K562 (cell line): ENCODE measurements at regions not wholly inside any gene's neighbourhood (a gene's known extent, or its start where the extent isn't known, plus 50 kb on each side); places are given as distances from the start of the nearest gene placed in this dataset.

Experiments used
- ATAC-seq: fragments of 200-7000 bp; cut with Tn5 transposase; 3 replicates; pipeline ENCODE4 v1.9.1; 2020; ENCODE audit warnings: moderate library complexity
- BruUV-seq: library from RNA; stranded (reverse); fragments of 400-500 nt; replicated peaks from 2 replicates; lab custom pipeline; 2021; lab: Mats Ljungman, UMichigan
- CTCF ChIA-PET: fragments of 300-600 bp; formaldehyde crosslinking; extraction: SDS; loops from one replicate; lab custom pipeline; 2021; ENCODE audit warnings: low intra/inter-chr PET ratio; lab: Yijun Ruan, JAX
- POLR2A ChIA-PET: fragments of 300-600, 350-650 bp; sonication (Branson Sonifier 250); formaldehyde crosslinking; extraction: SDS; loops from one replicate; lab custom pipeline; 2021; ENCODE audit warnings: antibody characterized with exemption, inconsistent platforms; lab: Yijun Ruan, JAX
- DNase-seq, 4 experiments: peaks; one replicate each; pipeline versions ENCODE4 v3.0.0 to v3.0.0-alpha.2; 2011 to 2018; ENCODE audit warnings: low spot score in 3 of 4, mixed read lengths in 3 of 4; ENCODE audit errors: extremely low read depth in 1 of 4
- FAIRE-seq: peaks from 2 replicates; lab custom pipeline; 2011; peaks lifted over from hg19 to GRCh38; lab: Jason Lieb, UNC
- H2AFZ ChIP-seq: 2 replicates; pipeline ENCODE4 v1.6.0; 2011; ENCODE audit warnings: low read depth, low read length, control low read depth, inconsistent platforms
- H3K27ac ChIP-seq: fragments of 200-600 bp; 3 replicates; pipeline ENCODE4 v1.8.0; 2011; ENCODE audit warnings: low read depth, mild to moderate bottlenecking, control low read depth, inconsistent platforms, low read length, moderate library complexity, mixed read lengths; ENCODE audit errors: extremely low read depth
- H3K27me3 ChIP-seq, 2 experiments: fragments of 300-600 bp in 1 of 2; 2 replicates in 1 of 2; 3 replicates in 1 of 2; pipeline versions ENCODE4 v1.6.0 to v1.8.0; 2011; ENCODE audit warnings: inconsistent platforms in 2 of 2, low read length in 2 of 2, mild to moderate bottlenecking in 1 of 2, mixed read lengths in 1 of 2, moderate library complexity in 1 of 2; ENCODE audit not compliant: control insufficient read depth in 2 of 2, insufficient read depth in 2 of 2
- H3K36me3 ChIP-seq: fragments of 300-600 bp; 3 replicates; pipeline ENCODE4 v1.8.0; 2011; ENCODE audit warnings: mild to moderate bottlenecking, low read length, inconsistent platforms; ENCODE audit not compliant: control insufficient read depth, insufficient read depth
- H3K4me1 ChIP-seq, 2 experiments: fragments of 200-600 bp in 1 of 2; replicated peaks in 1 of 2; 2 replicates in 1 of 2; 3 replicates in 1 of 2; pipeline versions ENCODE4 v1.5.1 to v1.8.0; 2011; ENCODE audit warnings: inconsistent platforms in 2 of 2, low read length in 2 of 2, mild to moderate bottlenecking in 1 of 2, mixed read lengths in 1 of 2, moderate library complexity in 1 of 2; ENCODE audit not compliant: control insufficient read depth in 2 of 2, insufficient read depth in 2 of 2
- H3K4me2 ChIP-seq: 2 replicates; pipeline ENCODE4 v1.6.1; 2011; ENCODE audit warnings: low read length, control low read depth, inconsistent platforms, mixed read lengths; ENCODE audit not compliant: insufficient read depth
- H3K4me3 ChIP-seq: fragments of 200-600 bp; sonication (generic), shearing (Covaris generic); 2 replicates; pipeline ENCODE4 v1.5.1; 2016; ENCODE audit warnings: control low read depth, inconsistent platforms
- H3K79me2 ChIP-seq: fragments of 200-600 bp; 3 replicates; pipeline ENCODE4 v1.8.0; 2011; ENCODE audit warnings: low read length, inconsistent platforms; ENCODE audit not compliant: control insufficient read depth, insufficient read depth
- H3K9ac ChIP-seq, 2 experiments: 2 replicates each; pipeline versions ENCODE4 v1.6.0 to v1.6.1; 2011; ENCODE audit warnings: low read depth in 2 of 2, low read length in 2 of 2, control low read depth in 1 of 2, inconsistent platforms in 1 of 2, mild to moderate bottlenecking in 1 of 2, mixed read lengths in 1 of 2; ENCODE audit not compliant: insufficient read depth in 1 of 2
- H3K9me1 ChIP-seq: one replicate; pipeline ENCODE4 v1.6.0; 2011; ENCODE audit warnings: inconsistent platforms, mild to moderate bottlenecking, low read length, moderate library complexity; ENCODE audit not compliant: control insufficient read depth, insufficient read depth
- H3K9me3 ChIP-seq: replicated peaks from 2 replicates; pipeline ENCODE4 v1.5.1; 2011; ENCODE audit warnings: low read depth, low read length, inconsistent platforms; ENCODE audit not compliant: control insufficient read depth, insufficient read depth
- H4K20me1 ChIP-seq: replicated peaks from 2 replicates; pipeline ENCODE4 v1.6.1; 2011; ENCODE audit warnings: low read length, inconsistent platforms, mixed read lengths; ENCODE audit not compliant: control insufficient read depth, insufficient read depth
- ADNP ChIP-seq: fragments of 200-800 bp; sonication (Bioruptor generic); IDR thresholded peaks from 2 replicates; pipeline ENCODE4 v1.6.1; 2016; ENCODE audit warnings: missing genetic modification characterization, missing compliant biosample characterization
- CBX8 ChIP-seq: fragments of 200-600 bp; sonication (generic); IDR thresholded peaks from 2 replicates; pipeline ENCODE4 v1.6.1; 2012; ENCODE audit warnings: borderline replicate concordance, mixed run types, low read depth, mild to moderate bottlenecking, moderate library complexity, mixed read lengths, low read length, control low read depth, inconsistent platforms; ENCODE audit not compliant: poor library complexity, severe bottlenecking; ENCODE audit errors: extremely low read depth
- FOXP1 ChIP-seq: sonication (generic); formaldehyde crosslinking; IDR thresholded peaks from 2 replicates; pipeline ENCODE4 v1.8.0; 2022; ENCODE audit warnings: mild to moderate bottlenecking, missing genetic modification reagents
- HOXB6 ChIP-seq: fragments of 250-450 bp; sonication (Bioruptor Pico); IDR thresholded peaks from 2 replicates; pipeline ENCODE4 v1.5.1; 2022; ENCODE audit warnings: mild to moderate bottlenecking, borderline replicate concordance
- MEIS2 ChIP-seq: fragments of 450-650 bp; IDR thresholded peaks from 2 replicates; pipeline ENCODE4 v1.6.1; 2014; ENCODE audit warnings: mild to moderate bottlenecking; ENCODE audit not compliant: partially characterized antibody
- PPARD ChIP-seq: fragments of 250-450 bp; sonication (Bioruptor Pico); IDR thresholded peaks from 2 replicates; pipeline ENCODE4 v1.8.0; 2022; ENCODE audit warnings: inconsistent platforms, mild to moderate bottlenecking, moderate library complexity
- SUPT5H ChIP-seq: fragments of 450-650 bp; IDR thresholded peaks from 2 replicates; pipeline ENCODE4 v1.6.1; 2016
- TCF15 ChIP-seq: fragments of 250-450 bp; sonication (Bioruptor Pico); IDR thresholded peaks from 2 replicates; pipeline ENCODE4 v1.8.0; 2022; ENCODE audit warnings: moderate library complexity, mild to moderate bottlenecking, inconsistent platforms
- YBX1 ChIP-seq: fragments of 450-650 bp; IDR thresholded peaks from 2 replicates; pipeline ENCODE4 v1.7.1; 2016; ENCODE audit warnings: mild to moderate bottlenecking
- ZNF124 ChIP-seq: sonication (generic); formaldehyde crosslinking; IDR thresholded peaks from 2 replicates; pipeline ENCODE4 v1.8.1; 2022; ENCODE audit warnings: missing genetic modification reagents
- ZNF584 ChIP-seq: fragments of 200-800 bp; sonication (Bioruptor generic); IDR thresholded peaks from 2 replicates; pipeline ENCODE4 v1.6.1; 2016; ENCODE audit warnings: low read depth, mild to moderate bottlenecking, missing genetic modification characterization, missing compliant biosample characterization
- ZNF75A ChIP-seq: fragments of 450-650 bp; formaldehyde crosslinking; IDR thresholded peaks from 2 replicates; pipeline ENCODE4 v1.4.0; 2020; ENCODE audit warnings: mild to moderate bottlenecking
- WGBS: fragments of 100-300 bp; shearing (Covaris generic); methylation state at CpG from one replicate; pipeline ENCODE4 v1.1.6; 2016; ENCODE audit warnings: low coverage, mixed read lengths; ENCODE audit not compliant: insufficient coverage; ENCODE audit errors: missing lambda C conversion rate; 5-methylcytosine and 5-hydroxymethylcytosine counted together
- in situ Hi-C: fragments of 300-500 bp; cut with MboI; formaldehyde crosslinking; loops from 4 replicates; pipeline ENCODE4 v1.15.0; 2018; ENCODE audit warnings: inconsistent platforms, mixed read lengths
- intact Hi-C: fragments of 100-400 bp; cut with micrococcal nuclease; formaldehyde crosslinking; loops from 2 replicates; pipeline ENCODE4 v1.14.2; 2022
- TF ChIP-seq, protein P1 (sequence below): sonication (generic); formaldehyde crosslinking; IDR thresholded peaks from 2 replicates; pipeline ENCODE4 v1.8.0; 2022; ENCODE audit warnings: missing genetic modification reagents, mild to moderate bottlenecking, borderline replicate concordance

- intact Hi-C loops, result no loop called here
Observed at GRCh38 chr11:116070520-116070919, 566.3 kb upstream of the CADM1 start.

GRCh38 chr11:116066777-116067176 lies 562.6 kb upstream of the CADM1 start:
- POLR2A ChIA-PET, result interaction anchor here (0.8 kb wide), 1 partner anchor 17 kb away, joined by 4 read pairs; no protein-coding TSS in a partner anchor
- H3K79me2 ChIP-seq, result no peaks in the 10 kb centered on the region
- no peak overlapping the region for H3K9ac ChIP-seq
- intact Hi-C loops, result no loop called here
- no peaks in the 10 kb centered on the region for H3K9me1 ChIP-seq
- no peak overlapping the region for H3K27ac ChIP-seq
- CTCF ChIA-PET, result no interaction called here
- no peak for DNase-seq
- H3K9me3 ChIP-seq, result no peaks in the 10 kb centered on the region
- no peak for TF ChIP-seq ZNF124
- no peak for TF ChIP-seq ADNP
- TF ChIP-seq, protein P1, sequence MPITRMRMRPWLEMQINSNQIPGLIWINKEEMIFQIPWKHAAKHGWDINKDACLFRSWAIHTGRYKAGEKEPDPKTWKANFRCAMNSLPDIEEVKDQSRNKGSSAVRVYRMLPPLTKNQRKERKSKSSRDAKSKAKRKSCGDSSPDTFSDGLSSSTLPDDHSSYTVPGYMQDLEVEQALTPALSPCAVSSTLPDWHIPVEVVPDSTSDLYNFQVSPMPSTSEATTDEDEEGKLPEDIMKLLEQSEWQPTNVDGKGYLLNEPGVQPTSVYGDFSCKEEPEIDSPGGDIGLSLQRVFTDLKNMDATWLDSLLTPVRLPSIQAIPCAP (CRISPR knock-in tag), result no peak
- no peak for TF ChIP-seq PPARD (CRISPR knock-in tag)
- no peak for TF ChIP-seq SUPT5H
- no peak for TF ChIP-seq FOXP1 (CRISPR knock-in tag)
- TF ChIP-seq CBX8, result no peak
- no peak for TF ChIP-seq HOXB6 (CRISPR knock-in tag)
- no peak for TF ChIP-seq ZNF584 (CRISPR knock-in tag)
- TF ChIP-seq YBX1, result no peak
- H3K4me3 ChIP-seq, result no peak overlapping the region
- no peaks in the 10 kb centered on the region for H4K20me1 ChIP-seq
- no peak overlapping the region for H2AFZ ChIP-seq
- H3K36me3 ChIP-seq, result no peaks in the 10 kb centered on the region
- ATAC-seq, result no peak
- H3K4me1 ChIP-seq, result no peaks in the 10 kb centered on the region; a peak in 1 of 5 replicates
- in situ Hi-C loops, result loop anchor here (25.0 kb wide), 1 partner anchor 729 kb away; no protein-coding TSS in a partner anchor
- BruUV-seq, result no TSS peak
- FAIRE-seq, result no peak
- WGBS, result 0% methylated on average over 6 of the region's 6 CpGs
- no peak overlapping the region for H3K4me2 ChIP-seq
- H3K27me3 ChIP-seq, result no peaks in the 10 kb centered on the region; a peak in 1 of 5 replicates

More at GRCh38 chr11:116070520-116070919, 566.3 kb upstream of the CADM1 start:
- Histone ChIP-seq H3K9me3 (no peaks in the 10 kb centered on the region), H4K20me1 (no peaks in the 10 kb centered on the region), H3K27ac (no peak overlapping the region), H3K36me3 (no peaks in the 10 kb centered on the region), H3K4me1 (no peaks in the 10 kb centered on the region; a peak in 1 of 5 replicates), H3K27me3 (peaks cover 0 to 8% of the 10 kb centered on the region in 2 experiments; a peak in 2 of 5 replicates), H3K4me3 (no peak overlapping the region), H3K9me1 (no peaks in the 10 kb centered on the region), H3K4me2 (no peak overlapping the region), H3K79me2 (no peaks in the 10 kb centered on the region), H3K9ac (no peak overlapping the region), H2AFZ (no peak overlapping the region)
- DNase-seq (no peak), ATAC-seq (no peak), FAIRE-seq (no peak)
- ChIA-PET CTCF (no interaction called here), POLR2A (no interaction called here)
- in situ Hi-C loops, result loop anchor here (25.0 kb wide), 1 partner anchor 733 kb away; no protein-coding TSS in a partner anchor
- no TSS peak for BruUV-seq
- WGBS, result 0% methylated on average over 4 of the region's 4 CpGs
- TF ChIP-seq MEIS2 (peak; percentile 11), ZNF75A (no peak), TCF15 (no peak)
